ENCODE measurements at regions not wholly inside any gene's neighbourhood (a gene's known extent, or its start where the extent isn't known, plus 50 kb on each side); places are given as distances from the start of the nearest gene placed in this dataset.
A peak's percentile ranks its signal among the peaks of the same experiment; 100 is the strongest.

- TF ChIP-seq, protein P1, sequence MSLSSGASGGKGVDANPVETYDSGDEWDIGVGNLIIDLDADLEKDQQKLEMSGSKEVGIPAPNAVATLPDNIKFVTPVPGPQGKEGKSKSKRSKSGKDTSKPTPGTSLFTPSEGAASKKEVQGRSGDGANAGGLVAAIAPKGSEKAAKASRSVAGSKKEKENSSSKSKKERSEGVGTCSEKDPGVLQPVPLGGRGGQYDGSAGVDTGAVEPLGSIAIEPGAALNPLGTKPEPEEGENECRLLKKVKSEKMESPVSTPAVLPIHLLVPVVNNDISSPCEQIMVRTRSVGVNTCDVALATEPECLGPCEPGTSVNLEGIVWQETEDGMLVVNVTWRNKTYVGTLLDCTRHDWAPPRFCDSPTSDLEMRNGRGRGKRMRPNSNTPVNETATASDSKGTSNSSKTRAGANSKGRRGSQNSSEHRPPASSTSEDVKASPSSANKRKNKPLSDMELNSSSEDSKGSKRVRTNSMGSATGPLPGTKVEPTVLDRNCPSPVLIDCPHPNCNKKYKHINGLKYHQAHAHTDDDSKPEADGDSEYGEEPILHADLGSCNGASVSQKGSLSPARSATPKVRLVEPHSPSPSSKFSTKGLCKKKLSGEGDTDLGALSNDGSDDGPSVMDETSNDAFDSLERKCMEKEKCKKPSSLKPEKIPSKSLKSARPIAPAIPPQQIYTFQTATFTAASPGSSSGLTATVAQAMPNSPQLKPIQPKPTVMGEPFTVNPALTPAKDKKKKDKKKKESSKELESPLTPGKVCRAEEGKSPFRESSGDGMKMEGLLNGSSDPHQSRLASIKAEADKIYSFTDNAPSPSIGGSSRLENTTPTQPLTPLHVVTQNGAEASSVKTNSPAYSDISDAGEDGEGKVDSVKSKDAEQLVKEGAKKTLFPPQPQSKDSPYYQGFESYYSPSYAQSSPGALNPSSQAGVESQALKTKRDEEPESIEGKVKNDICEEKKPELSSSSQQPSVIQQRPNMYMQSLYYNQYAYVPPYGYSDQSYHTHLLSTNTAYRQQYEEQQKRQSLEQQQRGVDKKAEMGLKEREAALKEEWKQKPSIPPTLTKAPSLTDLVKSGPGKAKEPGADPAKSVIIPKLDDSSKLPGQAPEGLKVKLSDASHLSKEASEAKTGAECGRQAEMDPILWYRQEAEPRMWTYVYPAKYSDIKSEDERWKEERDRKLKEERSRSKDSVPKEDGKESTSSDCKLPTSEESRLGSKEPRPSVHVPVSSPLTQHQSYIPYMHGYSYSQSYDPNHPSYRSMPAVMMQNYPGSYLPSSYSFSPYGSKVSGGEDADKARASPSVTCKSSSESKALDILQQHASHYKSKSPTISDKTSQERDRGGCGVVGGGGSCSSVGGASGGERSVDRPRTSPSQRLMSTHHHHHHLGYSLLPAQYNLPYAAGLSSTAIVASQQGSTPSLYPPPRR (CRISPR knock-in tag; IDR thresholded peaks at IDR 0.05; ENCODE audit: borderline replicate concordance), result no peak
- no peak for TF ChIP-seq NONO (IDR thresholded peaks at IDR 0.05; ENCODE audit: low read depth in 2 of 2, low read length in 1 of 2)
- TF ChIP-seq, protein P2, sequence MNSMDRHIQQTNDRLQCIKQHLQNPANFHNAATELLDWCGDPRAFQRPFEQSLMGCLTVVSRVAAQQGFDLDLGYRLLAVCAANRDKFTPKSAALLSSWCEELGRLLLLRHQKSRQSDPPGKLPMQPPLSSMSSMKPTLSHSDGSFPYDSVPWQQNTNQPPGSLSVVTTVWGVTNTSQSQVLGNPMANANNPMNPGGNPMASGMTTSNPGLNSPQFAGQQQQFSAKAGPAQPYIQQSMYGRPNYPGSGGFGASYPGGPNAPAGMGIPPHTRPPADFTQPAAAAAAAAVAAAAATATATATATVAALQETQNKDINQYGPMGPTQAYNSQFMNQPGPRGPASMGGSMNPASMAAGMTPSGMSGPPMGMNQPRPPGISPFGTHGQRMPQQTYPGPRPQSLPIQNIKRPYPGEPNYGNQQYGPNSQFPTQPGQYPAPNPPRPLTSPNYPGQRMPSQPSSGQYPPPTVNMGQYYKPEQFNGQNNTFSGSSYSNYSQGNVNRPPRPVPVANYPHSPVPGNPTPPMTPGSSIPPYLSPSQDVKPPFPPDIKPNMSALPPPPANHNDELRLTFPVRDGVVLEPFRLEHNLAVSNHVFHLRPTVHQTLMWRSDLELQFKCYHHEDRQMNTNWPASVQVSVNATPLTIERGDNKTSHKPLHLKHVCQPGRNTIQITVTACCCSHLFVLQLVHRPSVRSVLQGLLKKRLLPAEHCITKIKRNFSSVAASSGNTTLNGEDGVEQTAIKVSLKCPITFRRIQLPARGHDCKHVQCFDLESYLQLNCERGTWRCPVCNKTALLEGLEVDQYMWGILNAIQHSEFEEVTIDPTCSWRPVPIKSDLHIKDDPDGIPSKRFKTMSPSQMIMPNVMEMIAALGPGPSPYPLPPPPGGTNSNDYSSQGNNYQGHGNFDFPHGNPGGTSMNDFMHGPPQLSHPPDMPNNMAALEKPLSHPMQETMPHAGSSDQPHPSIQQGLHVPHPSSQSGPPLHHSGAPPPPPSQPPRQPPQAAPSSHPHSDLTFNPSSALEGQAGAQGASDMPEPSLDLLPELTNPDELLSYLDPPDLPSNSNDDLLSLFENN (IDR thresholded peaks at IDR 0.05; ENCODE audit: low read depth in 2 of 2, low read length in 2 of 2), result no peak
- TF ChIP-seq ZNF263 (CRISPR knock-in tag; IDR thresholded peaks at IDR 0.05; ENCODE audit: borderline replicate concordance), result no peak
- TF ChIP-seq, protein P3, sequence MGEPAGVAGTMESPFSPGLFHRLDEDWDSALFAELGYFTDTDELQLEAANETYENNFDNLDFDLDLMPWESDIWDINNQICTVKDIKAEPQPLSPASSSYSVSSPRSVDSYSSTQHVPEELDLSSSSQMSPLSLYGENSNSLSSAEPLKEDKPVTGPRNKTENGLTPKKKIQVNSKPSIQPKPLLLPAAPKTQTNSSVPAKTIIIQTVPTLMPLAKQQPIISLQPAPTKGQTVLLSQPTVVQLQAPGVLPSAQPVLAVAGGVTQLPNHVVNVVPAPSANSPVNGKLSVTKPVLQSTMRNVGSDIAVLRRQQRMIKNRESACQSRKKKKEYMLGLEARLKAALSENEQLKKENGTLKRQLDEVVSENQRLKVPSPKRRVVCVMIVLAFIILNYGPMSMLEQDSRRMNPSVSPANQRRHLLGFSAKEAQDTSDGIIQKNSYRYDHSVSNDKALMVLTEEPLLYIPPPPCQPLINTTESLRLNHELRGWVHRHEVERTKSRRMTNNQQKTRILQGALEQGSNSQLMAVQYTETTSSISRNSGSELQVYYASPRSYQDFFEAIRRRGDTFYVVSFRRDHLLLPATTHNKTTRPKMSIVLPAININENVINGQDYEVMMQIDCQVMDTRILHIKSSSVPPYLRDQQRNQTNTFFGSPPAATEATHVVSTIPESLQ (CRISPR knock-in tag; IDR thresholded peaks at IDR 0.05), result no peak
- no peak for TF ChIP-seq ZBED1 (IDR thresholded peaks at IDR 0.05)
- TF ChIP-seq RBM14 (IDR thresholded peaks at IDR 0.05; ENCODE audit: borderline replicate concordance, insufficient read depth, low read depth, low read length), result no peak
- TF ChIP-seq KLF13 (tag; IDR thresholded peaks at IDR 0.05; ENCODE audit: borderline replicate concordance, low read depth), result no peak
- TF ChIP-seq TEAD2 (tag; IDR thresholded peaks at IDR 0.05), result no peak
- no peak for TF ChIP-seq HDGF (IDR thresholded peaks at IDR 0.05)
- no peak for TF ChIP-seq STAT5B (CRISPR knock-in tag; IDR thresholded peaks at IDR 0.05)
- TF ChIP-seq HDAC2 (IDR thresholded peaks at IDR 0.05), result peak; percentile 25; the same call in 1 of the 2 replicates
- TF ChIP-seq GATAD2A (IDR thresholded peaks at IDR 0.05), result peak; percentile 82; the same call in 1 of the 2 replicates
- no peak for TF ChIP-seq ZNF449 (CRISPR knock-in tag; IDR thresholded peaks at IDR 0.05)
Measured at GRCh38 chr10:3852147-3852904, 67.3 kb upstream of the KLF6 start (continued).

Data from K562 (cell line).